HEK293T (cell line): ENCODE measurements at regions not wholly inside any gene's neighbourhood (a gene's known extent, or its start where the extent isn't known, plus 50 kb on each side); places are given as distances from the start of the nearest gene placed in this dataset.

Experiments
- FOXA1 ChIP-seq: fragments of 450-650 bp; IDR thresholded peaks from 2 replicates; pipeline ENCODE4 v1.6.1; 2016; ENCODE audit warnings: mild to moderate bottlenecking
- FOXK2 ChIP-seq: fragments of 450-650 bp; IDR thresholded peaks from 2 replicates; pipeline ENCODE4 v1.6.1; 2016; ENCODE audit warnings: mild to moderate bottlenecking
- PKNOX1 ChIP-seq: fragments of 450-650 bp; IDR thresholded peaks from 2 replicates; pipeline ENCODE4 v1.6.1; 2016
- SUZ12 ChIP-seq: fragments of 450-650 bp; IDR thresholded peaks from 2 replicates; pipeline ENCODE4 v1.6.1; 2016; ENCODE audit warnings: mild to moderate bottlenecking

GRCh38 chr1:189007824-189008223 is 1469.8 kb downstream of the BRINP3 start:
- TF ChIP-seq PKNOX1 (no peak), FOXA1 (no peak), FOXK2 (no peak), SUZ12 (no peak)
